Left cardiac atrium (tissue), 4 donors: ENCODE measurements at regions not wholly inside any gene's neighbourhood (a gene's known extent, or its start where the extent isn't known, plus 50 kb on each side); places are given as distances from the start of the nearest gene placed in this dataset.
"Not testable (repeated sequence)": the region's sequence is repeated elsewhere in the genome, so short reads cannot be mapped to it uniquely, and the experiment has no call there.

ENCODE experiments used
- ATAC-seq, 2 donors: fragments of 200-7000 bp; cut with Tn5 transposase; one replicate each; pipeline ENCODE4 v1.9.1; 2020; ENCODE audit warnings: mild to moderate bottlenecking in 2 of 2, moderate library complexity in 2 of 2
- DNase-seq: peaks from one replicate; pipeline ENCODE4 v3.0.0-alpha.2; 2020
- intact Hi-C, 2 donors: fragments of 100-400 bp; cut with DNase I; formaldehyde crosslinking; loops; one replicate each; pipeline versions ENCODE4 v1.14.1 to v1.15.1; 2022 to 2023
- donor health status: DM: no; HTN: yes; CAD: no.
- donor health status: DM: no; HTN: yes; CAD: no; lungs with severe emphysema.
- donor health status: DM: yes; HTN: yes; CAD: no.
- donor health status: Dilated cardiomyopathy.

- ATAC-seq, result no peak
- no peak for DNase-seq
- intact Hi-C loops, result no loop called here
Observed at GRCh38 chr4:77293426-77293825, 136.4 kb downstream of the CCNG2 start.

- DNase-seq, ATAC-seq, intact Hi-C loops: not testable (repeated sequence)
Observed at GRCh38 chr4:77300996-77301395, 144.0 kb downstream of the CCNG2 start.

- DNase-seq (no peak), ATAC-seq (no peak)
- intact Hi-C loops, result no loop called here
Observed at GRCh38 chr4:77305766-77306165, 148.8 kb downstream of the CCNG2 start.

- intact Hi-C loops, result no loop called here
- DNase-seq, result no peak
- ATAC-seq, result no peak
Observed at GRCh38 chr4:77306496-77306895, 149.5 kb downstream of the CCNG2 start.

GRCh38 chr4:77308843-77309242 is 151.8 kb downstream of the CCNG2 start:
- ATAC-seq, result no peak
- DNase-seq, result no peak
- intact Hi-C loops, result no loop called here

GRCh38 chr4:77309496-77309895 is 152.5 kb downstream of the CCNG2 start:
- DNase-seq (no peak), ATAC-seq (no peak)
- intact Hi-C loops, result no loop called here

- intact Hi-C loops, result no loop called here
- no peak for DNase-seq
Observed at GRCh38 chr4:77310931-77311330, 153.9 kb downstream of the CCNG2 start.

GRCh38 chr4:77314697-77315096 is 157.7 kb downstream of the CCNG2 start:
- DNase-seq, result no peak
- ATAC-seq, result no peak
- intact Hi-C loops, result no loop called here

More at GRCh38 chr4:77310931-77311330, 153.9 kb downstream of the CCNG2 start:
- ATAC-seq, result no peak

- no peak for ATAC-seq
- intact Hi-C loops, result no loop called here
Observed at GRCh38 chr4:77327151-77327550, 170.1 kb downstream of the CCNG2 start.

GRCh38 chr4:77332696-77333270 is 175.8 kb downstream of the CCNG2 start:
- ATAC-seq, result no peak
- intact Hi-C loops, result no loop called here
- DNase-seq, result no peak

More at GRCh38 chr4:77327151-77327550, 170.1 kb downstream of the CCNG2 start:
- DNase-seq, result no peak

- intact Hi-C loops, result no loop called here
- no peak for DNase-seq
- ATAC-seq, result no peak
Observed at GRCh38 chr4:77336411-77337142, 179.6 kb downstream of the CCNG2 start.

GRCh38 chr4:77342170-77342810 is 185.3 kb downstream of the CCNG2 start:
- intact Hi-C loops, result no loop called here
- ATAC-seq, result no peak
- no peak for DNase-seq

- intact Hi-C loops, result no loop called here
- ATAC-seq (no peak), DNase-seq (no peak)
Observed at GRCh38 chr4:77344001-77344400, 187.0 kb downstream of the CCNG2 start.

GRCh38 chr4:77344784-77345183 is 187.8 kb downstream of the CCNG2 start:
- intact Hi-C loops, result no loop called here
- no peak for ATAC-seq

GRCh38 chr4:77347351-77347966 is 190.5 kb downstream of the CCNG2 start:
- intact Hi-C loops, result no loop called here
- ATAC-seq (no peak), DNase-seq (no peak)

More at GRCh38 chr4:77344784-77345183, 187.8 kb downstream of the CCNG2 start:
- DNase-seq, result no peak

GRCh38 chr4:77348815-77349214 is 191.8 kb downstream of the CCNG2 start:
- intact Hi-C loops, result no loop called here
- no peak for ATAC-seq

GRCh38 chr4:77349364-77349763 is 192.4 kb downstream of the CCNG2 start:
- intact Hi-C loops, result no loop called here
- ATAC-seq (no peak), DNase-seq (no peak)

More at GRCh38 chr4:77348815-77349214, 191.8 kb downstream of the CCNG2 start:
- no peak for DNase-seq

GRCh38 chr4:77349796-77350195 is 192.8 kb downstream of the CCNG2 start:
- DNase-seq (no peak), ATAC-seq (no peak)
- intact Hi-C loops, result loop anchor here in 1 of 2 donors (10.0 kb wide), 1 partner anchor 255 kb away; no protein-coding TSS in a partner anchor

- intact Hi-C loops, result loop anchor here in 1 of 2 donors (10.0 kb wide), 1 partner anchor 257 kb away; no protein-coding TSS in a partner anchor
- ATAC-seq (no peak), DNase-seq (no peak)
Observed at GRCh38 chr4:77352192-77352591, 195.2 kb downstream of the CCNG2 start.
